ENCODE measurements at regions not wholly inside any gene's neighbourhood (a gene's known extent, or its start where the extent isn't known, plus 50 kb on each side); places are given as distances from the start of the nearest gene placed in this dataset.

GRCh38 chr13:65914716-65915115 lies 1315.4 kb downstream of the PCDH9 start:
- Histone ChIP-seq H3K27ac (ENCODE audit: low read depth in 1 of 2, low read length in 2 of 2) (no peak overlapping the region), H3K9ac (ENCODE audit: low read depth in 1 of 2, low read length in 2 of 2) (no peak overlapping the region), H3K36me3 (ENCODE audit: control insufficient read depth in 4 of 4, insufficient read depth in 3 of 4, low read depth in 1 of 4, low read length in 3 of 4) (no peaks in the 10 kb centered on the region), H3K9me3 (ENCODE audit: control insufficient read depth in 4 of 4, low read length in 3 of 4) (no peaks in the 10 kb centered on the region), H3K4me1 (ENCODE audit: control insufficient read depth in 4 of 4, insufficient read depth in 4 of 4, low read length in 3 of 4) (no peaks in the 10 kb centered on the region), H3K4me3 (ENCODE audit: low read depth in 1 of 3, low read length in 3 of 3) (no peak overlapping the region), H3K27me3 (ENCODE audit: control insufficient read depth in 4 of 4, insufficient read depth in 4 of 4, low read length in 3 of 4) (no peaks in the 10 kb centered on the region)
- 70% methylated on average over 1 of the region's 1 CpG for WGBS
- TF ChIP-seq YY1 (IDR thresholded peaks at IDR 0.05) (no peak), RXRA (IDR thresholded peaks at IDR 0.05) (no peak), MAX (IDR thresholded peaks at IDR 0.05) (no peak), CTCF (IDR thresholded peaks at IDR 0.05; ENCODE audit: low read depth, low read length, missing input control) (no peak), ATF3 (IDR thresholded peaks at IDR 0.05) (no peak), JUND (IDR thresholded peaks at IDR 0.05) (no peak), REST (IDR thresholded peaks at IDR 0.05) (no peak), EGR1 (IDR thresholded peaks at IDR 0.05; ENCODE audit: low read depth in 2 of 2) (no peak), NR2F2 (IDR thresholded peaks at IDR 0.05) (no peak), RAD21 (IDR thresholded peaks at IDR 0.05) (no peak), HNF4A (conservative IDR thresholded peaks at IDR 0.05) (no peak)
- DNase-seq (ENCODE audit: low spot score), result no peak

- H3K27ac ChIP-seq (ENCODE audit: low read depth in 1 of 2, low read length in 2 of 2), result no peak overlapping the region
- no peaks in the 10 kb centered on the region for H3K4me1 ChIP-seq (ENCODE audit: control insufficient read depth in 4 of 4, insufficient read depth in 4 of 4, low read length in 3 of 4)
- H3K27me3 ChIP-seq (ENCODE audit: control insufficient read depth in 4 of 4, insufficient read depth in 4 of 4, low read length in 3 of 4), result no peaks in the 10 kb centered on the region
- 53% methylated on average over 2 of the region's 2 CpGs for WGBS
- H3K4me3 ChIP-seq (ENCODE audit: low read depth in 1 of 3, low read length in 3 of 3), result no peak overlapping the region
- TF ChIP-seq GABPA (IDR thresholded peaks at IDR 0.05 in 1 of 2, conservative IDR thresholded peaks at IDR 0.05 in 1 of 2) (no peak), FOXA2 (IDR thresholded peaks at IDR 0.05) (no peak), CTCF (IDR thresholded peaks at IDR 0.05; ENCODE audit: low read depth, low read length, missing input control) (no peak), SP1 (IDR thresholded peaks at IDR 0.05) (no peak), HNF4A (conservative IDR thresholded peaks at IDR 0.05) (no peak), FOXA1 (IDR thresholded peaks at IDR 0.05) (no peak), MAX (IDR thresholded peaks at IDR 0.05) (no peak), NR2F2 (IDR thresholded peaks at IDR 0.05) (no peak), TAF1 (conservative IDR thresholded peaks at IDR 0.05) (no peak), RXRA (IDR thresholded peaks at IDR 0.05) (no peak), HNF4G (IDR thresholded peaks at IDR 0.05) (no peak), YY1 (IDR thresholded peaks at IDR 0.05) (no peak), ATF3 (IDR thresholded peaks at IDR 0.05) (no peak)
- H3K9me3 ChIP-seq (ENCODE audit: control insufficient read depth in 4 of 4, low read length in 3 of 4), result no peaks in the 10 kb centered on the region
- no peak overlapping the region for H3K9ac ChIP-seq (ENCODE audit: low read depth in 1 of 2, low read length in 2 of 2)
- DNase-seq (ENCODE audit: low spot score), result no peak
- no peaks in the 10 kb centered on the region for H3K36me3 ChIP-seq (ENCODE audit: control insufficient read depth in 4 of 4, insufficient read depth in 3 of 4, low read depth in 1 of 4, low read length in 3 of 4)
Observed at GRCh38 chr13:65913173-65913572, 1317.0 kb downstream of the PCDH9 start.

Measured in liver (tissue), 8 donors.